SK-N-SH (cell line): ENCODE measurements at regions not wholly inside any gene's neighbourhood (a gene's known extent, or its start where the extent isn't known, plus 50 kb on each side); places are given as distances from the start of the nearest gene placed in this dataset.

Experiments
- CTCF ChIA-PET: fragments of 300-600, 350-600 bp; formaldehyde crosslinking; extraction: SDS; loops from one replicate; lab custom pipeline; 2021; lab: Yijun Ruan, JAX
- POLR2A ChIA-PET: fragments of 350-600 bp; sonication (Branson Sonifier 250); formaldehyde crosslinking; extraction: SDS; loops from one replicate; lab custom pipeline; 2020; ENCODE audit warnings: antibody characterized with exemption, inconsistent platforms; lab: Yijun Ruan, JAX
- DNase-seq: peaks from one replicate; pipeline ENCODE4 v3.0.0; 2012
- H2AFZ ChIP-seq: fragments of 200-600 bp; sonication (generic); 2 replicates; pipeline ENCODE4 v1.8.1; 2016; ENCODE audit warnings: antibody characterized with exemption, mild to moderate bottlenecking, low read depth
- H3F3A ChIP-seq: fragments of 200-600 bp; sonication (generic); replicated peaks from 2 replicates; pipeline ENCODE3; 2016; ENCODE audit warnings: antibody characterized with exemption, mild to moderate bottlenecking; ENCODE audit not compliant: insufficient read depth
- H3K27ac ChIP-seq, 2 experiments: fragments of 200-500 bp in 1 of 2; fragments of 200-600 bp in 1 of 2; sonication (Bioruptor generic) in 1 of 2; sonication (generic), shearing (Covaris generic) in 1 of 2; 2 replicates each; pipeline versions ENCODE4 v1.5.1 to v1.6.1; 2014 to 2016; ENCODE audit warnings: low read depth in 2 of 2, inconsistent platforms in 1 of 2, low read length in 1 of 2, mild to moderate bottlenecking in 1 of 2, mixed read lengths in 1 of 2
- H3K27me3 ChIP-seq: fragments of 200-600 bp; sonication (generic), shearing (Covaris generic); 2 replicates; pipeline ENCODE4 v1.6.1; 2016; ENCODE audit warnings: mixed run types; ENCODE audit not compliant: insufficient read depth
- H3K36me3 ChIP-seq, 2 experiments: fragments of 200-500 bp in 1 of 2; fragments of 200-600 bp in 1 of 2; sonication (Bioruptor generic) in 1 of 2; sonication (generic) in 1 of 2; replicated peaks in 1 of 2; 2 replicates each; pipeline versions ENCODE3 to v1.5.1; 2014 to 2016; ENCODE audit warnings: low read length in 1 of 2, mild to moderate bottlenecking in 1 of 2; ENCODE audit not compliant: insufficient read depth in 2 of 2, control insufficient read depth in 1 of 2
- H3K4me1 ChIP-seq, 2 experiments: fragments of 200-500 bp in 1 of 2; fragments of 200-600 bp in 1 of 2; sonication (Bioruptor generic) in 1 of 2; sonication (generic), shearing (Covaris generic) in 1 of 2; 2 replicates each; pipeline versions ENCODE4 v1.5.1 to v1.6.1; 2014 to 2016; ENCODE audit warnings: low read depth in 1 of 2, low read length in 1 of 2, mixed run types in 1 of 2; ENCODE audit not compliant: insufficient read depth in 2 of 2, control insufficient read depth in 1 of 2
- H3K4me2 ChIP-seq: fragments of 200-600 bp; sonication (generic), shearing (Covaris generic); 2 replicates; pipeline ENCODE4 v1.6.1; 2017; ENCODE audit warnings: mixed run types
- H3K4me3 ChIP-seq, 2 experiments: fragments of 200-500 bp in 1 of 2; fragments of 200-600 bp in 1 of 2; sonication (Bioruptor generic) in 1 of 2; sonication (generic), shearing (Covaris generic) in 1 of 2; 2 replicates each; pipeline versions ENCODE4 v1.5.1 to v1.8.1; 2014 to 2016; ENCODE audit warnings: low read depth in 2 of 2, inconsistent platforms in 1 of 2, low read length in 1 of 2, mild to moderate bottlenecking in 1 of 2, mixed read lengths in 1 of 2, moderate library complexity in 1 of 2
- H3K79me2 ChIP-seq: fragments of 200-600 bp; sonication (generic); 2 replicates; pipeline ENCODE4 v1.8.1; 2017; ENCODE audit warnings: mild to moderate bottlenecking; ENCODE audit not compliant: insufficient read depth
- H3K9ac ChIP-seq: fragments of 200-600 bp; sonication (generic); 2 replicates; pipeline ENCODE4 v1.6.1; 2017; ENCODE audit warnings: mixed run types
- H3K9me2 ChIP-seq: fragments of 200-600 bp; sonication (generic); 2 replicates; pipeline ENCODE4 v1.6.1; 2017; ENCODE audit warnings: mixed run types
- H3K9me3 ChIP-seq: fragments of 200-600 bp; sonication (generic); 2 replicates; pipeline ENCODE4 v1.6.1; 2017; ENCODE audit warnings: mixed run types, mild to moderate bottlenecking, moderate library complexity
- H4K20me1 ChIP-seq: fragments of 200-600 bp; sonication (generic); 2 replicates; pipeline ENCODE4 v1.6.1; 2017; ENCODE audit warnings: mild to moderate bottlenecking, mixed run types; ENCODE audit not compliant: insufficient read depth
- CTCF ChIP-seq: fragments of 200-600 bp; sonication (generic); IDR thresholded peaks from 2 replicates; pipeline ENCODE4 v1.6.1; 2017; ENCODE audit warnings: antibody characterized with exemption, mild to moderate bottlenecking, moderate library complexity
- ELF1 ChIP-seq: IDR thresholded peaks from 2 replicates; pipeline ENCODE4 v1.4.0; 2012
- EZH2phosphoT487 ChIP-seq: fragments of 200-600 bp; sonication (generic); IDR thresholded peaks from 2 replicates; pipeline ENCODE4 v1.6.1; 2017; ENCODE audit warnings: low read depth, mixed run types, mild to moderate bottlenecking, antibody characterized with exemption, moderate library complexity, borderline replicate concordance
- FOSL2 ChIP-seq: IDR thresholded peaks from 2 replicates; pipeline ENCODE4 v1.4.0; 2012; ENCODE audit warnings: low read depth, mild to moderate bottlenecking, moderate library complexity, borderline replicate concordance
- GATA2 ChIP-seq: sonication (generic); formaldehyde crosslinking; IDR thresholded peaks from 2 replicates; pipeline ENCODE4 v1.5.0; 2020; ENCODE audit warnings: mild to moderate bottlenecking, missing genetic modification reagents
- IRF3 ChIP-seq: fragments of 150-350 bp; IDR thresholded peaks from 2 replicates; pipeline ENCODE4 v1.6.1; 2016; ENCODE audit warnings: mild to moderate bottlenecking, low read depth, low read length
- JUND ChIP-seq: IDR thresholded peaks from 2 replicates; pipeline ENCODE4 v1.4.0; 2012
- MXI1 ChIP-seq: IDR thresholded peaks from 2 replicates; pipeline ENCODE4 v1.6.1; 2012; ENCODE audit warnings: mild to moderate bottlenecking, low read depth, low read length, improper control_type of control experiment
- NFIC ChIP-seq: IDR thresholded peaks from 2 replicates; pipeline ENCODE4 v1.4.0; 2012; ENCODE audit warnings: borderline replicate concordance
- NRF1 ChIP-seq: IDR thresholded peaks from 2 replicates; pipeline ENCODE4 v1.6.1; 2012; ENCODE audit warnings: low read depth, mild to moderate bottlenecking, low read length
- POLR2AphosphoS5 ChIP-seq: IDR thresholded peaks from 2 replicates; pipeline ENCODE4 v1.6.1; 2012; ENCODE audit warnings: low read depth, low read length
- RCOR1 ChIP-seq: fragments of 150-350 bp; IDR thresholded peaks from 2 replicates; pipeline ENCODE4 v1.6.1; 2017; ENCODE audit warnings: antibody characterized with exemption, low read length
- RXRA ChIP-seq: IDR thresholded peaks from 2 replicates; pipeline ENCODE4 v1.4.0; 2012; ENCODE audit warnings: low read depth, mild to moderate bottlenecking, borderline replicate concordance
- SIN3A ChIP-seq: IDR thresholded peaks from 2 replicates; pipeline ENCODE4 v1.6.1; 2012; ENCODE audit warnings: low read depth, mild to moderate bottlenecking, low read length, moderate library complexity, borderline replicate concordance
- SMC3 ChIP-seq: IDR thresholded peaks from 2 replicates; pipeline ENCODE4 v1.6.1; 2012; ENCODE audit warnings: low read depth, low read length, improper control_type of control experiment
- TCF12 ChIP-seq: IDR thresholded peaks from 2 replicates; pipeline ENCODE4 v1.4.0; 2012
- TEAD4 ChIP-seq: IDR thresholded peaks from 2 replicates; pipeline ENCODE4 v1.4.0; 2012; ENCODE audit warnings: mild to moderate bottlenecking, borderline replicate concordance; ENCODE audit not compliant: insufficient read depth
- USF2 ChIP-seq: fragments of 150-350 bp; IDR thresholded peaks from 2 replicates; pipeline ENCODE4 v1.6.1; 2017; ENCODE audit warnings: antibody characterized with exemption, low read length, low read depth, borderline replicate concordance
- YY1 ChIP-seq: IDR thresholded peaks from 2 replicates; pipeline ENCODE4 v1.4.0; 2012; ENCODE audit warnings: low read depth, mild to moderate bottlenecking
- WGBS: methylation state at CpG from one replicate; pipeline ENCODE4 v1.1.6; 2017; ENCODE audit warnings: low lambda C conversion rate; 5-methylcytosine and 5-hydroxymethylcytosine counted together

- no peak overlapping the region for H2AFZ ChIP-seq
- no peak overlapping the region for H3K9ac ChIP-seq
- DNase-seq = no peak
- H3K4me2 ChIP-seq = no peak overlapping the region
- CTCF ChIA-PET = no interaction called here
- no peaks in the 10 kb centered on the region for H3K36me3 ChIP-seq
- no peaks in the 10 kb centered on the region for H3K27me3 ChIP-seq
- no peak overlapping the region for H3K4me3 ChIP-seq
- H3K4me1 ChIP-seq = no peaks in the 10 kb centered on the region
- no peaks in the 10 kb centered on the region for H3K9me2 ChIP-seq
- no peak for TF ChIP-seq FOSL2
- no peak for TF ChIP-seq RCOR1
- no peak for TF ChIP-seq POLR2AphosphoS5
- no peak for TF ChIP-seq MXI1
- no peak for TF ChIP-seq USF2
- TF ChIP-seq TCF12 = no peak
- no peak for TF ChIP-seq NFIC
- TF ChIP-seq YY1 = no peak
- no peaks in the 10 kb centered on the region for H3K9me3 ChIP-seq
- H3F3A ChIP-seq = no peaks in the 10 kb centered on the region
- no peaks in the 10 kb centered on the region for H4K20me1 ChIP-seq
- no peaks in the 10 kb centered on the region for H3K79me2 ChIP-seq
- POLR2A ChIA-PET = no interaction called here
- H3K27ac ChIP-seq = no peak overlapping the region
Observed at GRCh38 chr2:204441316-204441715, 104.0 kb upstream of the PARD3B start.

DNA sequence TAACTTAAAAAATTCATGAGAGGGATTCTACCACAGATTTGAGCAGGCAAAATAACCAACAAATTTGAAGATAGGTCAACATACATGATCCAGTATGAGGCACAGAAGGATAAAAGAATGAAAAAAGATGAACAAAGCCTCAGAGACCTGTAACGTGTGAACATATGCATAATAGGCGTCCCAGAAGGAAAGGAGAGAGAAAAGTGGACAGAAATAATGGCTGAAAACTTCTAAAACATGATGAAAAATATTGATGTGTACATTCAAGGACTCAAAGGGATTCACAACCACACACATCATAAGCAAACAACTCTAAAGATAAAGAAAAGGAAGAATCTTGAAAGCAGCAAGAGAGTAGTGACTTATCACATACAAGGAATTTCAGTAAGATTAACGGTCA is 100.1 kb upstream of the PARD3B start:
- Histone ChIP-seq H3F3A (no peaks in the 10 kb centered on the region), H3K4me1 (no peaks in the 10 kb centered on the region), H3K79me2 (no peaks in the 10 kb centered on the region), H3K27ac (no peak overlapping the region), H3K4me2 (no peak overlapping the region), H3K9ac (no peak overlapping the region), H3K9me2 (no peaks in the 10 kb centered on the region), H3K36me3 (no peaks in the 10 kb centered on the region), H3K9me3 (no peaks in the 10 kb centered on the region; the same call in 1 of the 2 replicates), H4K20me1 (no peaks in the 10 kb centered on the region), H3K4me3 (no peak overlapping the region), H3K27me3 (no peaks in the 10 kb centered on the region), H2AFZ (no peak overlapping the region)
- ChIA-PET CTCF (no interaction called here), POLR2A (no interaction called here)
- no peak for DNase-seq
- 55% methylated on average over 3 of the region's 3 CpGs for WGBS
- TF ChIP-seq NFIC = no peak
- TF ChIP-seq TCF12 = no peak
- no peak for TF ChIP-seq EZH2phosphoT487
- TF ChIP-seq GATA2 (CRISPR knock-in tag) = no peak
- no peak for TF ChIP-seq JUND
- no peak for TF ChIP-seq SIN3A
- no peak for TF ChIP-seq NRF1
- no peak for TF ChIP-seq USF2
- no peak for TF ChIP-seq SMC3
- TF ChIP-seq CTCF = no peak
- TF ChIP-seq RXRA = no peak
- TF ChIP-seq IRF3 = no peak
- TF ChIP-seq TEAD4 = no peak
- TF ChIP-seq ELF1 = no peak
- TF ChIP-seq FOSL2 = no peak
